Neural cell (in vitro differentiated cells): ENCODE measurements at regions not wholly inside any gene's neighbourhood (a gene's known extent, or its start where the extent isn't known, plus 50 kb on each side); places are given as distances from the start of the nearest gene placed in this dataset.

Experiments
- H2AFZ ChIP-seq: fragments of 200-600, 300-800 bp; sonication (generic), shearing (Covaris generic); 2 replicates; pipeline ENCODE4 v1.6.0; 2014; ENCODE audit warnings: low read depth, mild to moderate bottlenecking, antibody characterized with exemption, low read length, moderate library complexity
- H3F3A ChIP-seq: fragments of 200-600 bp; shearing (Covaris generic); 2 replicates; pipeline ENCODE4 v1.6.1; 2016; ENCODE audit warnings: mild to moderate bottlenecking, moderate library complexity, mixed read lengths, antibody characterized with exemption, low read length; ENCODE audit not compliant: insufficient read depth, poor library complexity, severe bottlenecking
- H3K27ac ChIP-seq: fragments of 200-600, 300-800 bp; sonication (generic), shearing (Covaris generic); 2 replicates; pipeline ENCODE4 v1.5.1; 2014; ENCODE audit warnings: mild to moderate bottlenecking, low read length, moderate library complexity
- H3K27me3 ChIP-seq: fragments of 300-800, 200-600 bp; sonication (generic), shearing (Covaris generic); 2 replicates; pipeline ENCODE4 v1.6.0; 2014; ENCODE audit warnings: mild to moderate bottlenecking, low read depth, low read length, moderate library complexity; ENCODE audit not compliant: insufficient read depth
- H3K36me3 ChIP-seq: fragments of 300-800, 200-600 bp; sonication (generic), shearing (Covaris generic); 2 replicates; pipeline ENCODE4 v1.5.1; 2014; ENCODE audit warnings: mild to moderate bottlenecking, antibody characterized with exemption, low read length, moderate library complexity; ENCODE audit not compliant: insufficient read depth
- H3K4me2 ChIP-seq: fragments of 300-800, 200-600 bp; sonication (generic), shearing (Covaris generic); 2 replicates; pipeline ENCODE4 v1.6.0; 2014; ENCODE audit warnings: mild to moderate bottlenecking, low read length
- H3K4me3 ChIP-seq: fragments of 300-800, 200-600 bp; sonication (generic), shearing (Covaris generic); 2 replicates; pipeline ENCODE4 v1.5.1; 2014; ENCODE audit warnings: mild to moderate bottlenecking, low read length, moderate library complexity
- H3K79me2 ChIP-seq: fragments of 200-600 bp; shearing (Covaris generic); replicated peaks from 2 replicates; pipeline ENCODE4 v1.6.0; 2014; ENCODE audit warnings: mild to moderate bottlenecking, low read length, moderate library complexity; ENCODE audit not compliant: insufficient read depth
- H3K9ac ChIP-seq: fragments of 300-800, 200-600 bp; sonication (generic), shearing (Covaris generic); 2 replicates; pipeline ENCODE4 v1.6.1; 2016; ENCODE audit warnings: mild to moderate bottlenecking, low read length, mixed read lengths
- H3K9me2 ChIP-seq: fragments of 200-600 bp; shearing (Covaris generic); 2 replicates; pipeline ENCODE4 v1.6.1; 2016; ENCODE audit warnings: mild to moderate bottlenecking, low read length, mixed read lengths; ENCODE audit not compliant: insufficient read depth
- H3K9me3 ChIP-seq: fragments of 200-600, 300-800 bp; sonication (generic), shearing (Covaris generic); 2 replicates; pipeline ENCODE4 v1.6.1; 2016; ENCODE audit warnings: mild to moderate bottlenecking, mixed run types, low read length, moderate library complexity, mixed read lengths
- H4K20me1 ChIP-seq: fragments of 200-600 bp; shearing (Covaris generic); 2 replicates; pipeline ENCODE4 v1.6.1; 2016; ENCODE audit warnings: mild to moderate bottlenecking, mixed run types; ENCODE audit not compliant: insufficient read depth
- EP300 ChIP-seq: fragments of 450-650 bp; conservative IDR thresholded peaks from 2 replicates; pipeline ENCODE4 v1.6.1; 2014; ENCODE audit warnings: antibody characterized with exemption, mild to moderate bottlenecking, moderate library complexity; ENCODE audit not compliant: poor library complexity, severe bottlenecking
- EZH2 ChIP-seq: fragments of 200-600, 300-800 bp; shearing (Covaris generic), sonication (generic); IDR thresholded peaks from 2 replicates; pipeline ENCODE4 v1.6.1; 2014; ENCODE audit warnings: antibody characterized with exemption, low read length, borderline replicate concordance, mild to moderate bottlenecking; ENCODE audit not compliant: insufficient read depth, poor library complexity, severe bottlenecking
- MXI1 ChIP-seq: fragments of 450-650 bp; conservative IDR thresholded peaks from 2 replicates; pipeline ENCODE4 v1.6.1; 2014; ENCODE audit warnings: antibody characterized with exemption, mild to moderate bottlenecking; ENCODE audit not compliant: poor library complexity, severe bottlenecking
- POLR2AphosphoS5 ChIP-seq: IDR thresholded peaks from 2 replicates; pipeline ENCODE4 v1.6.1; 2012
- RAD21 ChIP-seq: fragments of 450-650 bp; conservative IDR thresholded peaks from 2 replicates; pipeline ENCODE4 v1.6.1; 2014; ENCODE audit warnings: antibody characterized with exemption, mild to moderate bottlenecking, moderate library complexity
- SMC3 ChIP-seq: fragments of 450-650 bp; conservative IDR thresholded peaks from 2 replicates; pipeline ENCODE4 v1.6.1; 2014; ENCODE audit warnings: antibody characterized with exemption, mild to moderate bottlenecking, moderate library complexity; ENCODE audit not compliant: poor library complexity
- TAF1 ChIP-seq: IDR thresholded peaks from 2 replicates; pipeline ENCODE4 v1.6.1; 2012; ENCODE audit warnings: low read depth
- TF ChIP-seq, protein P1 (sequence below): fragments of 450-650 bp; IDR thresholded peaks from 2 replicates; pipeline ENCODE4 v1.5.1; 2014; ENCODE audit warnings: antibody characterized with exemption, mild to moderate bottlenecking, moderate library complexity; ENCODE audit not compliant: poor library complexity, severe bottlenecking
- TF ChIP-seq, protein P2 (sequence below): IDR thresholded peaks from 2 replicates; pipeline ENCODE4 v1.6.1; 2012; ENCODE audit warnings: borderline replicate concordance

DNA sequence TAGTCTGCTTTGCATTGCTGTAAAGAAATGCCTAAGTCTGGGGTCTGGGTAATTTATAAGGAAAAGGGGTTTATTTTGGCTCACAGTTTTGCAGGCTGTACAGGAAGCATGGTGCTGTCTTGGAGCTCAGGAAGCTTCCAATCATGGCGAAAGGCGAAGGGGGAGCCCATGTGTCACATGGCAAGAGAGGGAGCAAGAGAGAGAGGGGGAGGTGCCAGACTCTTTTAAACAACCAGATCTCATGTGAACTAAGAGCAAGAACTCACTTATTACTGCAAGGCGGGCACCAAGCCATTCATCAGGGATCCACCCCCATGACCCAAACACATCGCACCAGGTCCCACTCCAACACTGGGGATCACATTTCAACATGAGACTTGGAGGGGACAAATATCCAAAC, 148.2 kb upstream of the HS3ST2 start:
- Histone ChIP-seq H3K27ac (no peak overlapping the region), H3K36me3 (no peaks in the 10 kb centered on the region), H3K9me3 (no peaks in the 10 kb centered on the region), H4K20me1 (no peaks in the 10 kb centered on the region), H3K9ac (no peak overlapping the region), H3K4me2 (no peak overlapping the region), H3F3A (no peaks in the 10 kb centered on the region), H3K4me3 (no peak overlapping the region), H3K9me2 (no peaks in the 10 kb centered on the region), H3K27me3 (no peaks in the 10 kb centered on the region), H3K79me2 (no peaks in the 10 kb centered on the region), H2AFZ (no peak overlapping the region)
- TF ChIP-seq, protein P1, sequence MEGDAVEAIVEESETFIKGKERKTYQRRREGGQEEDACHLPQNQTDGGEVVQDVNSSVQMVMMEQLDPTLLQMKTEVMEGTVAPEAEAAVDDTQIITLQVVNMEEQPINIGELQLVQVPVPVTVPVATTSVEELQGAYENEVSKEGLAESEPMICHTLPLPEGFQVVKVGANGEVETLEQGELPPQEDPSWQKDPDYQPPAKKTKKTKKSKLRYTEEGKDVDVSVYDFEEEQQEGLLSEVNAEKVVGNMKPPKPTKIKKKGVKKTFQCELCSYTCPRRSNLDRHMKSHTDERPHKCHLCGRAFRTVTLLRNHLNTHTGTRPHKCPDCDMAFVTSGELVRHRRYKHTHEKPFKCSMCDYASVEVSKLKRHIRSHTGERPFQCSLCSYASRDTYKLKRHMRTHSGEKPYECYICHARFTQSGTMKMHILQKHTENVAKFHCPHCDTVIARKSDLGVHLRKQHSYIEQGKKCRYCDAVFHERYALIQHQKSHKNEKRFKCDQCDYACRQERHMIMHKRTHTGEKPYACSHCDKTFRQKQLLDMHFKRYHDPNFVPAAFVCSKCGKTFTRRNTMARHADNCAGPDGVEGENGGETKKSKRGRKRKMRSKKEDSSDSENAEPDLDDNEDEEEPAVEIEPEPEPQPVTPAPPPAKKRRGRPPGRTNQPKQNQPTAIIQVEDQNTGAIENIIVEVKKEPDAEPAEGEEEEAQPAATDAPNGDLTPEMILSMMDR, result no peak
- TF ChIP-seq MXI1, result no peak
- no peak for TF ChIP-seq POLR2AphosphoS5
- no peak for TF ChIP-seq EP300
- TF ChIP-seq RAD21, result no peak

DNA sequence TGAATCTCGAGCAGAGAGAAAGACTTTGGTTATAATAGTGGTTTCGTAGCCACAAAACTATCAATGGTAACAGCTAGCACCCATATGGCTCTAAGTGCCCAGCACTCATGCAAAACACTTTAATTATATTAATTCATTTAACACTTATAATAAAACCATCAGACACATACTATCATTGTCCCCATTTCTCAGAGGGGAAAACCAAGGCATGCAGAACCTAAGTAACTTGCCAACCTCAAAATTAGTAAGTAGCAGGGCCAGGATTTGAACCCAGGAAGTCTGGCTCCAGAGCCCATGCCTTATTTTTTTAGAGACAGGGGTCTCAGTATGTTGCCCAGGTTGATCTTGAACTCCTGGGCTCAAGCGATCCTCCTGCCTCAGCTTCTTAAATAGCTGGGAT, 145.6 kb upstream of the HS3ST2 start:
- H3K9ac ChIP-seq, result no peak overlapping the region
- TF ChIP-seq POLR2AphosphoS5 (no peak), RAD21 (no peak), TAF1 (no peak), MXI1 (no peak), EZH2 (no peak), EP300 (no peak), SMC3 (no peak)
- TF ChIP-seq, protein P2, sequence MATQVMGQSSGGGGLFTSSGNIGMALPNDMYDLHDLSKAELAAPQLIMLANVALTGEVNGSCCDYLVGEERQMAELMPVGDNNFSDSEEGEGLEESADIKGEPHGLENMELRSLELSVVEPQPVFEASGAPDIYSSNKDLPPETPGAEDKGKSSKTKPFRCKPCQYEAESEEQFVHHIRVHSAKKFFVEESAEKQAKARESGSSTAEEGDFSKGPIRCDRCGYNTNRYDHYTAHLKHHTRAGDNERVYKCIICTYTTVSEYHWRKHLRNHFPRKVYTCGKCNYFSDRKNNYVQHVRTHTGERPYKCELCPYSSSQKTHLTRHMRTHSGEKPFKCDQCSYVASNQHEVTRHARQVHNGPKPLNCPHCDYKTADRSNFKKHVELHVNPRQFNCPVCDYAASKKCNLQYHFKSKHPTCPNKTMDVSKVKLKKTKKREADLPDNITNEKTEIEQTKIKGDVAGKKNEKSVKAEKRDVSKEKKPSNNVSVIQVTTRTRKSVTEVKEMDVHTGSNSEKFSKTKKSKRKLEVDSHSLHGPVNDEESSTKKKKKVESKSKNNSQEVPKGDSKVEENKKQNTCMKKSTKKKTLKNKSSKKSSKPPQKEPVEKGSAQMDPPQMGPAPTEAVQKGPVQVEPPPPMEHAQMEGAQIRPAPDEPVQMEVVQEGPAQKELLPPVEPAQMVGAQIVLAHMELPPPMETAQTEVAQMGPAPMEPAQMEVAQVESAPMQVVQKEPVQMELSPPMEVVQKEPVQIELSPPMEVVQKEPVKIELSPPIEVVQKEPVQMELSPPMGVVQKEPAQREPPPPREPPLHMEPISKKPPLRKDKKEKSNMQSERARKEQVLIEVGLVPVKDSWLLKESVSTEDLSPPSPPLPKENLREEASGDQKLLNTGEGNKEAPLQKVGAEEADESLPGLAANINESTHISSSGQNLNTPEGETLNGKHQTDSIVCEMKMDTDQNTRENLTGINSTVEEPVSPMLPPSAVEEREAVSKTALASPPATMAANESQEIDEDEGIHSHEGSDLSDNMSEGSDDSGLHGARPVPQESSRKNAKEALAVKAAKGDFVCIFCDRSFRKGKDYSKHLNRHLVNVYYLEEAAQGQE, result no peak
- TF ChIP-seq, protein P1, result no peak
- no peaks in the 10 kb centered on the region for H3K9me2 ChIP-seq
- no peak overlapping the region for H3K4me3 ChIP-seq
- H3K27ac ChIP-seq, result no peak overlapping the region
- H3K4me2 ChIP-seq, result no peak overlapping the region
- no peaks in the 10 kb centered on the region for H3F3A ChIP-seq
- no peaks in the 10 kb centered on the region for H4K20me1 ChIP-seq
- H3K27me3 ChIP-seq, result no peaks in the 10 kb centered on the region
- H3K79me2 ChIP-seq, result no peaks in the 10 kb centered on the region
- no peaks in the 10 kb centered on the region for H3K9me3 ChIP-seq
- no peaks in the 10 kb centered on the region for H3K36me3 ChIP-seq
- H2AFZ ChIP-seq, result no peak overlapping the region
